DOHH2 (cell line): ENCODE measurements at regions not wholly inside any gene's neighbourhood (a gene's known extent, or its start where the extent isn't known, plus 50 kb on each side); places are given as distances from the start of the nearest gene placed in this dataset.

Source experiments
- EZH2phosphoT487 ChIP-seq: fragments of 200-600 bp; sonication (generic); IDR thresholded peaks from 2 replicates; pipeline ENCODE4 v1.6.1; 2017; ENCODE audit warnings: borderline replicate concordance, mild to moderate bottlenecking, antibody characterized with exemption, low read length, moderate library complexity, mixed read lengths
- TF ChIP-seq, protein P1 (sequence below): fragments of 200-600 bp; sonication (generic); IDR thresholded peaks from one replicate; pipeline ENCODE4 v1.5.1; 2014; ENCODE audit warnings: antibody characterized with exemption, mild to moderate bottlenecking, low read depth, low read length; ENCODE audit not compliant: poor library complexity, severe bottlenecking

GRCh38 chr12:71360013-71360412, 79.6 kb upstream of the LGR5 start:
- TF ChIP-seq, protein P1, sequence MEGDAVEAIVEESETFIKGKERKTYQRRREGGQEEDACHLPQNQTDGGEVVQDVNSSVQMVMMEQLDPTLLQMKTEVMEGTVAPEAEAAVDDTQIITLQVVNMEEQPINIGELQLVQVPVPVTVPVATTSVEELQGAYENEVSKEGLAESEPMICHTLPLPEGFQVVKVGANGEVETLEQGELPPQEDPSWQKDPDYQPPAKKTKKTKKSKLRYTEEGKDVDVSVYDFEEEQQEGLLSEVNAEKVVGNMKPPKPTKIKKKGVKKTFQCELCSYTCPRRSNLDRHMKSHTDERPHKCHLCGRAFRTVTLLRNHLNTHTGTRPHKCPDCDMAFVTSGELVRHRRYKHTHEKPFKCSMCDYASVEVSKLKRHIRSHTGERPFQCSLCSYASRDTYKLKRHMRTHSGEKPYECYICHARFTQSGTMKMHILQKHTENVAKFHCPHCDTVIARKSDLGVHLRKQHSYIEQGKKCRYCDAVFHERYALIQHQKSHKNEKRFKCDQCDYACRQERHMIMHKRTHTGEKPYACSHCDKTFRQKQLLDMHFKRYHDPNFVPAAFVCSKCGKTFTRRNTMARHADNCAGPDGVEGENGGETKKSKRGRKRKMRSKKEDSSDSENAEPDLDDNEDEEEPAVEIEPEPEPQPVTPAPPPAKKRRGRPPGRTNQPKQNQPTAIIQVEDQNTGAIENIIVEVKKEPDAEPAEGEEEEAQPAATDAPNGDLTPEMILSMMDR: no peak
- no peak for TF ChIP-seq EZH2phosphoT487
